ENCODE measurements at regions not wholly inside any gene's neighbourhood (a gene's known extent, or its start where the extent isn't known, plus 50 kb on each side); places are given as distances from the start of the nearest gene placed in this dataset.

- TF ChIP-seq YY1 (IDR thresholded peaks at IDR 0.05) (no peak), FOXA2 (IDR thresholded peaks at IDR 0.05) (no peak), JUND (IDR thresholded peaks at IDR 0.05) (no peak), EGR1 (IDR thresholded peaks at IDR 0.05; ENCODE audit: low read depth in 2 of 2) (no peak), FOXA1 (IDR thresholded peaks at IDR 0.05) (no peak), GABPA (IDR thresholded peaks at IDR 0.05 in 1 of 2, conservative IDR thresholded peaks at IDR 0.05 in 1 of 2) (no peak)
- TF ChIP-seq, protein P1, sequence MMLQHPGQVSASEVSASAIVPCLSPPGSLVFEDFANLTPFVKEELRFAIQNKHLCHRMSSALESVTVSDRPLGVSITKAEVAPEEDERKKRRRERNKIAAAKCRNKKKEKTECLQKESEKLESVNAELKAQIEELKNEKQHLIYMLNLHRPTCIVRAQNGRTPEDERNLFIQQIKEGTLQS (IDR thresholded peaks at IDR 0.05), result no peak
Measured at GRCh38 chr14:86510491-86510890, 980.5 kb downstream of the FLRT2 start (continued).

- no peaks in the 10 kb centered on the region for H3K9me3 ChIP-seq (ENCODE audit: control insufficient read depth in 4 of 4, low read length in 3 of 4)
- TF ChIP-seq TAF1 (conservative IDR thresholded peaks at IDR 0.05), result no peak
- TF ChIP-seq, protein P2, sequence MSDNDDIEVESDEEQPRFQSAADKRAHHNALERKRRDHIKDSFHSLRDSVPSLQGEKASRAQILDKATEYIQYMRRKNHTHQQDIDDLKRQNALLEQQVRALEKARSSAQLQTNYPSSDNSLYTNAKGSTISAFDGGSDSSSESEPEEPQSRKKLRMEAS (IDR thresholded peaks at IDR 0.05), result no peak
- no peak for TF ChIP-seq HNF4A (conservative IDR thresholded peaks at IDR 0.05)
- TF ChIP-seq RAD21 (IDR thresholded peaks at IDR 0.05), result no peak
- no peak for TF ChIP-seq NR2F2 (IDR thresholded peaks at IDR 0.05)
- no peak for TF ChIP-seq HNF4G (IDR thresholded peaks at IDR 0.05)
- no peak for TF ChIP-seq JUND (IDR thresholded peaks at IDR 0.05)
- TF ChIP-seq REST (IDR thresholded peaks at IDR 0.05), result no peak
- no peak for TF ChIP-seq FOXA2 (IDR thresholded peaks at IDR 0.05)
- TF ChIP-seq SP1 (IDR thresholded peaks at IDR 0.05), result no peak
- TF ChIP-seq EGR1 (IDR thresholded peaks at IDR 0.05; ENCODE audit: low read depth in 2 of 2), result no peak
- TF ChIP-seq, protein P3, sequence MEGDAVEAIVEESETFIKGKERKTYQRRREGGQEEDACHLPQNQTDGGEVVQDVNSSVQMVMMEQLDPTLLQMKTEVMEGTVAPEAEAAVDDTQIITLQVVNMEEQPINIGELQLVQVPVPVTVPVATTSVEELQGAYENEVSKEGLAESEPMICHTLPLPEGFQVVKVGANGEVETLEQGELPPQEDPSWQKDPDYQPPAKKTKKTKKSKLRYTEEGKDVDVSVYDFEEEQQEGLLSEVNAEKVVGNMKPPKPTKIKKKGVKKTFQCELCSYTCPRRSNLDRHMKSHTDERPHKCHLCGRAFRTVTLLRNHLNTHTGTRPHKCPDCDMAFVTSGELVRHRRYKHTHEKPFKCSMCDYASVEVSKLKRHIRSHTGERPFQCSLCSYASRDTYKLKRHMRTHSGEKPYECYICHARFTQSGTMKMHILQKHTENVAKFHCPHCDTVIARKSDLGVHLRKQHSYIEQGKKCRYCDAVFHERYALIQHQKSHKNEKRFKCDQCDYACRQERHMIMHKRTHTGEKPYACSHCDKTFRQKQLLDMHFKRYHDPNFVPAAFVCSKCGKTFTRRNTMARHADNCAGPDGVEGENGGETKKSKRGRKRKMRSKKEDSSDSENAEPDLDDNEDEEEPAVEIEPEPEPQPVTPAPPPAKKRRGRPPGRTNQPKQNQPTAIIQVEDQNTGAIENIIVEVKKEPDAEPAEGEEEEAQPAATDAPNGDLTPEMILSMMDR (IDR thresholded peaks at IDR 0.05; ENCODE audit: low read depth, low read length, missing input control), result no peak
- TF ChIP-seq, protein P1 (IDR thresholded peaks at IDR 0.05), result no peak
- TF ChIP-seq RXRA (IDR thresholded peaks at IDR 0.05), result no peak
- no peak for TF ChIP-seq GABPA (IDR thresholded peaks at IDR 0.05 in 1 of 2, conservative IDR thresholded peaks at IDR 0.05 in 1 of 2)
- no peak for TF ChIP-seq YY1 (IDR thresholded peaks at IDR 0.05)
- no peak for TF ChIP-seq FOXA1 (IDR thresholded peaks at IDR 0.05)
- TF ChIP-seq, protein P4, sequence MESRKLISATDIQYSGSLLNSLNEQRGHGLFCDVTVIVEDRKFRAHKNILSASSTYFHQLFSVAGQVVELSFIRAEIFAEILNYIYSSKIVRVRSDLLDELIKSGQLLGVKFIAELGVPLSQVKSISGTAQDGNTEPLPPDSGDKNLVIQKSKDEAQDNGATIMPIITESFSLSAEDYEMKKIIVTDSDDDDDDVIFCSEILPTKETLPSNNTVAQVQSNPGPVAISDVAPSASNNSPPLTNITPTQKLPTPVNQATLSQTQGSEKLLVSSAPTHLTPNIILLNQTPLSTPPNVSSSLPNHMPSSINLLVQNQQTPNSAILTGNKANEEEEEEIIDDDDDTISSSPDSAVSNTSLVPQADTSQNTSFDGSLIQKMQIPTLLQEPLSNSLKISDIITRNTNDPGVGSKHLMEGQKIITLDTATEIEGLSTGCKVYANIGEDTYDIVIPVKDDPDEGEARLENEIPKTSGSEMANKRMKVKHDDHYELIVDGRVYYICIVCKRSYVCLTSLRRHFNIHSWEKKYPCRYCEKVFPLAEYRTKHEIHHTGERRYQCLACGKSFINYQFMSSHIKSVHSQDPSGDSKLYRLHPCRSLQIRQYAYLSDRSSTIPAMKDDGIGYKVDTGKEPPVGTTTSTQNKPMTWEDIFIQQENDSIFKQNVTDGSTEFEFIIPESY (IDR thresholded peaks at IDR 0.05), result no peak
- H3K27ac ChIP-seq (ENCODE audit: low read depth in 1 of 2, low read length in 2 of 2), result no peak overlapping the region
- H3K36me3 ChIP-seq (ENCODE audit: control insufficient read depth in 4 of 4, insufficient read depth in 3 of 4, low read depth in 1 of 4, low read length in 3 of 4), result no peaks in the 10 kb centered on the region
- H3K4me1 ChIP-seq (ENCODE audit: control insufficient read depth in 4 of 4, insufficient read depth in 4 of 4, low read length in 3 of 4), result no peaks in the 10 kb centered on the region
- H3K9ac ChIP-seq (ENCODE audit: low read depth in 1 of 2, low read length in 2 of 2), result no peak overlapping the region
- no peaks in the 10 kb centered on the region for H3K27me3 ChIP-seq (ENCODE audit: control insufficient read depth in 4 of 4, insufficient read depth in 4 of 4, low read length in 3 of 4)
- DNase-seq (ENCODE audit: low spot score), result no peak
- no peak overlapping the region for H3K4me3 ChIP-seq (ENCODE audit: low read depth in 1 of 3, low read length in 3 of 3)
Measured at GRCh38 chr14:86505808-86506207, 975.9 kb downstream of the FLRT2 start.
